HG02885 (cell line): ENCODE measurements at regions not wholly inside any gene's neighbourhood (a gene's known extent, or its start where the extent isn't known, plus 50 kb on each side); places are given as distances from the start of the nearest gene placed in this dataset.

ENCODE experiments used
- ATAC-seq: cut with Tn5 transposase; IDR thresholded peaks from one replicate; pipeline ENCODE4 v1.9.1; 2021; ENCODE audit warnings: mild to moderate bottlenecking; ENCODE audit not compliant: unreplicated experiment, poor library complexity

DNA sequence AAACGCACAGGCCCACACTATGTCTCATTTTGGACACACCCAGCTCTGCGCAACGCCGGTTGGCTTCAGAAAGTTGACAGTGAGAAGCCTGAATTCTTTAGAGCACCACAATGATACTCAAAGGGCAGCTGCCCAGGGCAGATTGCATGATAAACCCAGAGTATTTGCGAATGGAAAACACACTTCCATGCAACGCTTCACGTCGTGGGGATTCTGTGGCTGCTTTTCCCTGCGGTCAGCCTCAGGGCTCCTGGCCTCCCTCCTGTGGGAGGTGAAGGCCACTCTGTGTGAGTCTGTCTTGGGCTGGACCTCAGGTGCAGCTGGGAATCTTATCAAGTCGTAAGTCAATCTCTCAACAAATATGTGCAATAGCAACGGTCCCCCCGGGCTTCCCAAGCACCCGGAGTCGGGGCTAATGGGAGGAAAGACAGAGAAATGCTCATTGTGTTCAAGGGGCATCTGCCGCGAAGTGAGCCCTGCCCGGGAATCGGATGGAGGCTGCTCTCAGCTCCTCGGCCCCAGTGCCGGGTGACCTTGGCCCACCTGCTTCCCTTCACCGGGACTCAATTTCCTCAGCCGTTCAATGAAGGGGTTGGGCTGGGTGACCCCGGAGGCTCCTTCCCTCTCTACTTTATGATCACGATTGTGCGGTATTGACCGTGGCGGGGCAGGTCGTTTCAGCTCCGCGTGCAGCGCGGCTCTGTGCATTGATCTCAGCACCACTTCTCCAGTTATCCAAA lies 623.6 kb downstream of the BRD1 start:
- ATAC-seq = no peak

GRCh38 chr22:49203091-49203858 lies 624.4 kb downstream of the BRD1 start:
- no peak for ATAC-seq

- ATAC-seq = no peak
Measured at GRCh38 chr22:49202226-49202625, 625.4 kb downstream of the BRD1 start.

- no peak for ATAC-seq
Measured at GRCh38 chr22:49201046-49201970, 626.4 kb downstream of the BRD1 start.

GRCh38 chr22:49199224-49199623 lies 628.4 kb downstream of the BRD1 start:
- no peak for ATAC-seq

DNA sequence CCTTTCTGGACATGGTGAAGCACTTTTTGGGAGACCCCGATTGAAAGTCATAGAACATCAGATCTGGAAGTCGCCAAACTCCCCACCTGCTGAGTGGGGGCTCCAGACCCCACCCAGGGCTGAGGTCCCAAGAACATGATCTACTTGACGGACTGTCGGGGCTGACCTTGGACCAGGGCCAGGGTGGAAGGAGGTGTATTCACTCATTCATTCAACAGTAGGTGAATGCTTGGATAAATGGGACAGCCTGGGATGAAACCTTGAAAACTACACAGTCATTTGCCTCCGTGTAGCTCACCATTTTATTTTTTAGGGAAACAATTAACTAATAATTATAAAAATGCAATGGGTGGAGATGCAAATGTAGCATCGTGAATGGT lies 629.0 kb downstream of the BRD1 start:
- no peak for ATAC-seq

DNA sequence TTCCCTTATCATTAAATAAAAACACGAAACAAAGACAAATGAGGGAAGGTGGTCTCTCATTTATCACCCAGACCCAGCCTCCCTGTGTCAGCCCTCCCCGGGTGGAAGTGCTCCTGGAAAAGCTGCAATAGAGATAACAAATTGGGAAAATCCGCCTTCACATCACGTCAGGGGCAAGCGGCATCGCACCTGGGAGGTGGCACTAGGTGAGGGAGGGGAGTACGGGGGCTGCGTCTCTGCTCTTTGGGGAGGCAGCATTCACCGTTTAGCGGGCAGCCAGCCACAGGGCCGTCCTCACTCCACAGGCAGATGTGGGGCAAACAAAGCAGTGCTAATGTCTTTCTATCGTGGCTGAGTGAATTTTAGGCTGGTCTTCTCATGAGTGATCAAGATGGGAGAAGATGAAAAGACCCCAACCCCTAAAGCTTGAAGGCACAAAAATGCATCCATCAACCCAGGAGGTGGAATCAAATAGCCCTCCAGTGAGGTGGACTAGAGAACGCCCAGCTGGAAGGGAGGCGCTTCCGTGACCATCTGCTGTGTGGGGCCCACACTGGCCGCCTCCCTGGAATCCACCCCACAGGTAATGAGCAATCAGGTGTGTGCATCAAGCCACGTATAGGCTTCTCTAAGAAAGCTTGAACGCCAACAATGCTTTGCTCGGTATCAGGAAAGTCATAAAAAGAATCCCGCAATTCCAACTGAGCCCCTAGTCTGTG lies 629.5 kb downstream of the BRD1 start:
- no peak for ATAC-seq

DNA sequence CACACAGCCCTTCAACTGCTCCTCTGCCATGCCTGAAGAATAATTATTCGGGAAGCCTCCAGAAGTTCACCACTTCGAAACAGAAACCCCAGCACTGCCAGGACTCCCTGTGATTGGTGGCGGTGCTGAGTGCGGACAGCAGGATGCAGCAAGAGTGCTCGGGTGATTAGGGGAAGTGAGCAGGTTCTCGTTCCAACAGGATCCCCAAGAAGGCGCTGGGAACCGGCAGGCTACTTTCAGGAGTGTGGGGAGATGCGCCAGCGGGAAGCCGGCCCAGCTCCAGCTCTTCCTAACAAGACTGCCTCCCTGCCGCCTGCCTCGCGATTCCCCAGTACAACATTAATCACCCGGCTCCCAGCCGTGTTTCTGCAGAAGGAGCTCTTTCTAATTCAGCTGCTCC lies 630.2 kb downstream of the BRD1 start:
- no peak for ATAC-seq

GRCh38 chr22:49196046-49196511 lies 631.6 kb downstream of the BRD1 start:
- ATAC-seq = no peak

GRCh38 chr22:49195636-49196035 lies 632.0 kb downstream of the BRD1 start:
- no peak for ATAC-seq

DNA sequence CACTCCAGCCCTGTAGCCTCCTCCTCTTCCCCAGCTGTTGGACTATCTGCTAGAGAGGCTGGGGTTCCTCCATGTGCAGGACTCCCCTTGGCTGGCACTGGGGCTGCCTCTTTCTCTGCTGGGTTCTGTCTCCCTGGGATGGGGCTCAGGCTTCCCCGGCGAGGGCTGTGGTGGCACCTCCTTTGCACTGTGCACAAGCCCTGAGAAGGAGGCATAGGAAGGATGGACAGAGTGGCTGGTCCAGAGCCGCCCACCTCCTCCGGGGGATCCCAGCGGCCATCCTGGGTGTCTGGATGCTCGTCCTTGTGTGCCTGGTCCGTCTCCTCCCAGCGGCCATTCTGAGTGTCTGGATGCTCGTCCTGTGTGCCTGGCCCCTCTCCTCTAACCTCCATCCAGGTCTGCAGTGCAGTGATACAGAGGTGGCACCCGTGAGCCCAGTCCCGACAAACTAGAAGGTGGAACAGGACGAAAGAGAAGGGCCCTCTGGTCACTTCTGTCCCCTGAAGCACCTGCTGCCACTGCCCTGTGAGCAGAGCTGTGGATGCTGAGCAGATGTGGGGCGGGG lies 633.7 kb downstream of the BRD1 start:
- ATAC-seq = no peak

DNA sequence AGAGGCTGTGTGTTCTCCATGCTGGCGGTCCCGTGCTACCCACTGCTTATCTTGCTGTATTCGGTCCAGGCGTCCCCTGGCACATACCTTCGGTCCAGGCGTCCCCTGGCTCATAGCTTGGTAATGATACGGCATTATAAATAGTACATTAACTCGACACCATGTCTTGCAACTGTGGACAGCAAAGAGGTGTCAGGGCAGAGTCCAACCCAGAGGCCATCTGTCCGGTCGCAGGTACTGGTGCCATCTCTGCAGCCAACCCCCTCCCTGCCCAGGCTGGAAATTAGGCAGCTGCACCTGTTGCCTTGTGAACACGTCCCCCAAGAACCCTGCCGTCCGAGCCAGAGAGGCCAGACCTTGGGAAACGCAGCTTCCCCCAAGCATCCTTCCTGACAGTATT lies 634.3 kb downstream of the BRD1 start:
- no peak for ATAC-seq

GRCh38 chr22:49192857-49193250 lies 634.8 kb downstream of the BRD1 start:
- ATAC-seq = no peak

DNA sequence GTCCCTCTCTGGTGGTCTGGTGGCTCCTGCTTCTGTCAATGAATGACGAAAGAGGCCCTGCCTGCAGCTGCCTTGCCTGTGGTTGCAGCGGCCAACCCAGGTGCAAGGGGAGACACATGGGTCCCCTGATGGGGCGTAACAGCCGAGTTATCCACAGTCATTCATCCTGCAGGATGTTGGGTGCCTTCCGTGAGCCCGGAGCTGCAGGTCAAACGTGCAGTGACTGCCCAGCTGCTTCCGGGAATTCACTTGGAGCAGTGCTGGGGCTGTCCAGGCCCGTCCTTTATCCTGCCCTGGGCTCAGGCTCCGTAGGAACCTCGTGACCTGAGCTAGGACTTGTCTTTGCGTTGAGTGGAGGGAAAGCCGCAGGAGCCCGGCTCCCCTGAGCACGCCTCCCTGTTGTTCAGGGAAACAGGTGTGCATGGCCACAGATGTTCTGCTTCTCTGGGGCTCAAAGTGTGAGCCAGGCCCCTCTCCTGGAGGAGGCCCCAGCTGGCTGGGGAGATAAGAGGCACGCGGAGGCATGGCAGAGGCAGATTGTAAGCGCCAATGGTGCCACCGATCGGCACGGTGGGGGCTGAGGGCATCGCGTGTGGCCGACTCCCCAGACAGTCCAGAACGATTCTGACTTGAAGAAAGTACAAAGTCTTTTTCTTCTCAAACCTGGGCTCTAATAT lies 635.4 kb downstream of the BRD1 start:
- no peak for ATAC-seq

GRCh38 chr22:49191506-49191980 lies 636.1 kb downstream of the BRD1 start:
- ATAC-seq = no peak

GRCh38 chr22:49190816-49191505 lies 636.7 kb downstream of the BRD1 start:
- no peak for ATAC-seq

GRCh38 chr22:49189871-49190270 lies 637.8 kb downstream of the BRD1 start:
- no peak for ATAC-seq

GRCh38 chr22:49188591-49188990 lies 639.1 kb downstream of the BRD1 start:
- ATAC-seq = no peak

- no peak for ATAC-seq
Measured at GRCh38 chr22:49188091-49188490, 639.6 kb downstream of the BRD1 start.
